NCI-H446 treated with DMSO at 0.1 percent for 48 hours (cell line): ENCODE measurements at regions not wholly inside any gene's neighbourhood (a gene's known extent, or its start where the extent isn't known, plus 50 kb on each side); places are given as distances from the start of the nearest gene placed in this dataset.
"Not testable (repeated sequence)": the region's sequence is repeated elsewhere in the genome, so short reads cannot be mapped to it uniquely, and the experiment has no call there.

ENCODE experiments used
- DNase-seq: peaks from one replicate; lab custom pipeline; 2025; lab: John Stamatoyannopoulos, UW

GRCh38 chr6:56744528-56744927 lies 101.8 kb upstream of the DST start:
- DNase-seq: no peak

GRCh38 chr6:56742122-56742791 lies 99.6 kb upstream of the DST start:
- no peak for DNase-seq

DNA sequence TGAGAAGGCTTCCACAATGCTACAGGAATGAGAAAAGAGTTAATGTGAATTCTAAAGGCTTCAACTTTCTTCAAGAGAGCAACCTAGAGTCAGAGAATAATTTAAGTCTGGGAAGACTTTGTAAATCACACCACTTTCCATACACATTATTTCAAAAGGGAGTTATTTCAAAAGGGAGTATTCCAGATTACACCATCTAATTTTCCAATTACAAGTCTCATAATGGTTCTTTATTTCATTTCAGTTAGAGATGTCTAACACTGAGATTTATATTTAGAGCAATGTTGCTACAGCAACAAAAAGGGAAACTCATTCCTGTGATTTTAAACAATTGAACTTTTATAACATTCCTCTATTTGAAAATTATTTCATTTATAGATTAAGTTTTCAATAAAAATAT lies 98.8 kb upstream of the DST start:
- DNase-seq: no peak

- DNase-seq: no peak
Measured at GRCh38 chr6:56739836-56740815, 97.4 kb upstream of the DST start.

- DNase-seq: no peak
Measured at GRCh38 chr6:56736804-56737203, 94.1 kb upstream of the DST start.

DNA sequence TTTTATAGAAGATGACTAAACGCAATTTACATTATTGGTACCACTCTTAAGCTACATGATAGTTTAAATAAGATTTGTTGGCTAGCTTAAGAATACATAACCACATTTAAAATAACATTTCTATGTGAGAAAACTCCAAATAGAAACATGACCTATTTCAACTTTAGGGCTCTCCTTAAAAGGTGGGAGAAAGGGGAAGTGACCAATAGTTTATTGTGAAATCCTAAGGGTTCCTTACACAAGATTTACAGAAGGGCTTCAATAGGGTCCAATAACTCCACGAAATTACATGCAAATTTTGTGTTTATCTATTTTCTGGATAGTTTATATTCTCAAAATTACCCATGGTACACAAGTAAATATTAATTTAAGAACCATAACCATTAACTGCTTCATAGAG lies 91.6 kb upstream of the DST start:
- no peak for DNase-seq

- DNase-seq: no peak
Measured at GRCh38 chr6:56733211-56733697, 90.6 kb upstream of the DST start.

GRCh38 chr6:56732517-56732916 lies 89.8 kb upstream of the DST start:
- no peak for DNase-seq

GRCh38 chr6:56730663-56731529 lies 88.2 kb upstream of the DST start:
- DNase-seq: no peak

- DNase-seq: no peak
Measured at GRCh38 chr6:56729719-56730118, 87.0 kb upstream of the DST start.

DNA sequence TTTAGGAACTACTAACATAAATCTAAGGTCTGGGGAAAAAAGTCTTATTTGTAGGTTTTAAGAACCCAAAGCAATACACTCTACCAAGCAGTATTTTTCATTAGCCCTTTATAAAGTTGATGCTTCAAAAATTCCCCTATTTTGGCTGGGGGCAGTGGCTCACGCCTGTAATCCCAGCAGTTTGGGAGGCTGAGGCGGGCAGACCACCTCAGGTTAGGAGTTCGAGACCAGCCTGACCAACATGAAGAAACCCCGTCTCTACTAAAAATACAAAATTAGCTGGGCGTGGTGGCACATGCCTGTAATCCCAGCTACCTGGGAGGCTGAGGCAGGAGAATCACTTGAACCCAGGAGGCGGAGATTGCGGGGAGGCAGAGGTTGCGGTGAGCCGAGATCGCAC lies 86.5 kb upstream of the DST start:
- not testable (repeated sequence) for DNase-seq

- DNase-seq: no peak
Measured at GRCh38 chr6:56727097-56727850, 84.6 kb upstream of the DST start.

- DNase-seq: no peak
Measured at GRCh38 chr6:56725254-56725653, 82.6 kb upstream of the DST start.

- no peak for DNase-seq
Measured at GRCh38 chr6:56724455-56724854, 81.8 kb upstream of the DST start.

DNA sequence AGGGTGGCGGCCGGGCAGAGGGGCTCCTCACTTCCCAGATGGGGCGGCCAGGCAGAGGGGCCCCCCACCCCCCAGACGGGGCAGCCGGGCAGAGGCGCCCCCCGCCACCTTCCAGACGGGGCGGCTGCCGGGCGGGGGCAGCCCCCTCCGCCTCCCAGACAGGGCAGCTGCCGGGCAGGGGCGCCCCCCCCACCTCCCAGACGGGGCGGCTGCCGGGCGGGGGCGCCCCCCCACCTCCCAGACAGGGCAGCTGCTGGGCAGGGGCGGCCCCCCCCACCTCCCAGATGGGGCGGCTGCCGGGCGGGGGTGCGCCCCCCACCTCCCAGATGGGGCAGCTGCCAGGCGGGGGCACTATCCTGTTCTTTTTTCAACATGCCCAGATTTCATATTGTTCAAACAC lies 78.2 kb upstream of the DST start:
- DNase-seq: no peak

GRCh38 chr6:56720202-56720601 lies 77.5 kb upstream of the DST start:
- not testable (repeated sequence) for DNase-seq

- DNase-seq: not testable (repeated sequence)
Measured at GRCh38 chr6:56719315-56720058, 76.8 kb upstream of the DST start.

DNA sequence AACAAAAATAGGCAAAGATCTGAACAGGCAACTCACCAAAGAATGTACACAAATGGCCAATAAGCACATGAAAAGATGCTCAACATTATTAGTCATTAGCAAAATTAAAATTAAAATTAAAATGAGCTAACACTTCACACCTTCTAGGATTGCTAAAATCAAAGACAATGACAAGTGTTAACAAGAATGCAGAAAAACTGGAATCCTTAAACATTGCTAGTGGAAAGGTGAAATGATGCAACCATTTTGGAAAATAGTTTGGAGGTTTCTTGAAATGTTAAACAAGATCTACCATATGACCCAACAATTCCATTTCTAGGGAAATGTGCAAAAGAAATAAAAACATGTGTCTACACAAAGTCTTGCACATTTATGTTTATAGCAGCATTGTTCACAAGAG lies 75.5 kb upstream of the DST start:
- DNase-seq: no peak

- no peak for DNase-seq
Measured at GRCh38 chr6:56716229-56716628, 73.5 kb upstream of the DST start.

- DNase-seq: peak; percentile 64
Measured at GRCh38 chr6:56715741-56716140, 73.1 kb upstream of the DST start.

DNA sequence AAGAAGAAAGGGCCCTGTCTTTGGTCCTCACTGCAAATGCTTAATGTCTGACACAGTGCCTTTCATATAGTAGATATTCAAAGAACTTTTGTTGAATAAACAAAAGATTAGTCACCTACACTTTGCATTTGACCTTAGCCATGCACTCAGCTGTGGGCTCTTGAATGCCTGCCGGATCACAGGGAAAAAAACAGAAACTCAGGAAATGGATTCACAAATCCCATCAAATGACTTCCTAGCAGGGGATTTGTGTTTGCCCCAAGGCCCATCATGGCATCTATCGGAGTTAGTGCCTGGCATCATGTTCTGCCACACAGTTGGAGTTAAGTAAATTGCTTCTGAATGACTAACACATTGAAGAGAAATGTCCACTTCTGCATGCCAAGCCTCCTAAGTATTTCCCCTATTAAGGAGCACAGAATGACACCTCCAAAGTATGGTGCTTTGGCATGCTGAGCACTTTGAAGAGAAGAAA lies 72.3 kb upstream of the DST start:
- peak; percentile 74 for DNase-seq
